Peyer's patch (tissue), 4 donors: ENCODE measurements at regions not wholly inside any gene's neighbourhood (a gene's known extent, or its start where the extent isn't known, plus 50 kb on each side); places are given as distances from the start of the nearest gene placed in this dataset.

Experiments
- DNase-seq, 3 donors: peaks; one replicate each; pipeline ENCODE4 v3.0.0-alpha.2; 2017 to 2019
- H3K27ac ChIP-seq, 4 donors: fragments of 200-600 bp; sonication (generic); one replicate each; pipeline ENCODE4 v1.5.1; 2016 to 2019
- H3K27me3 ChIP-seq, 2 donors: fragments of 200-600 bp; sonication (generic); one replicate each; pipeline ENCODE4 v1.5.1; 2019
- H3K36me3 ChIP-seq, 3 donors: fragments of 200-600 bp; sonication (generic); one replicate each; pipeline ENCODE4 v1.5.1; 2016 to 2019
- H3K4me1 ChIP-seq, 4 donors: fragments of 200-600 bp; sonication (generic); one replicate each; pipeline ENCODE4 v1.5.1; 2016 to 2019
- H3K4me3 ChIP-seq, 4 donors: fragments of 200-600 bp; sonication (generic); 1 replicate in 3 of 4; 2 replicates in 1 of 4; pipeline ENCODE4 v1.5.1; 2016 to 2019; ENCODE audit warnings: mild to moderate bottlenecking in 1 of 4
- H3K9me3 ChIP-seq, 4 donors: fragments of 200-600 bp; sonication (generic); one replicate each; pipeline ENCODE4 v1.5.1; 2016 to 2019; ENCODE audit warnings: mild to moderate bottlenecking in 1 of 4
- POLR2A ChIP-seq, 2 donors: fragments of 450-650 bp; IDR thresholded peaks; one replicate each; pipeline ENCODE4 v1.5.1; 2017; ENCODE audit warnings: antibody characterized with exemption in 2 of 2, mild to moderate bottlenecking in 2 of 2, moderate library complexity in 2 of 2
- TF ChIP-seq, protein P1 (sequence below), 6 experiments: fragments of 450-650 bp in 4 of 6; fragments of 200-600 bp in 2 of 6; sonication (generic) in 1 of 6; IDR thresholded peaks; one replicate each; pipeline ENCODE4 v1.5.1; 2017 to 2019; ENCODE audit warnings: antibody characterized with exemption in 6 of 6, mild to moderate bottlenecking in 3 of 6, moderate library complexity in 1 of 6

DNA sequence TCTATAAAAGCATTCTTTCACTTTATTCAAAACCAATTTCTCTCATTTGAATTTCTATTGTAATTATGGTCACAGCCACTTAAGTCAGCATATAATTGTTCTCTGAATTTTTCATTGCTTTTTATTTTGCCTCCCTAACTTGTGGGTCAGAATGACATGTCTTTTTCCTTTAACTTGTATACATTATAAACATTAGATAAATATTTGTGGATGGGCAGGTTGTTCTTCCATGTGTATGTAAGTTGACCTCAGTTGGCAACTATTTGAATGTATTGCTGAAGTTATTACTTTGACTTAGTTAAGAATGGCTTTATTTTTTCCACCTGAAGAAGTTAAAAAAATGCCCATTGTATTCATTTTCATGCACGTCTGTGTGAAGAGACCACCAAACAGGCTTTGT, 83.0 kb upstream of the MAP3K7 start:
- DNase-seq, result no peak
- Histone ChIP-seq H3K9me3 (no peaks in the 10 kb centered on the region), H3K4me3 (no peak overlapping the region), H3K4me1 (peaks cover 0 to 4% (median 0%) of the 10 kb centered on the region in 4 donors), H3K27ac (no peak overlapping the region), H3K36me3 (no peaks in the 10 kb centered on the region), H3K27me3 (no peaks in the 10 kb centered on the region)
- TF ChIP-seq, protein P1, sequence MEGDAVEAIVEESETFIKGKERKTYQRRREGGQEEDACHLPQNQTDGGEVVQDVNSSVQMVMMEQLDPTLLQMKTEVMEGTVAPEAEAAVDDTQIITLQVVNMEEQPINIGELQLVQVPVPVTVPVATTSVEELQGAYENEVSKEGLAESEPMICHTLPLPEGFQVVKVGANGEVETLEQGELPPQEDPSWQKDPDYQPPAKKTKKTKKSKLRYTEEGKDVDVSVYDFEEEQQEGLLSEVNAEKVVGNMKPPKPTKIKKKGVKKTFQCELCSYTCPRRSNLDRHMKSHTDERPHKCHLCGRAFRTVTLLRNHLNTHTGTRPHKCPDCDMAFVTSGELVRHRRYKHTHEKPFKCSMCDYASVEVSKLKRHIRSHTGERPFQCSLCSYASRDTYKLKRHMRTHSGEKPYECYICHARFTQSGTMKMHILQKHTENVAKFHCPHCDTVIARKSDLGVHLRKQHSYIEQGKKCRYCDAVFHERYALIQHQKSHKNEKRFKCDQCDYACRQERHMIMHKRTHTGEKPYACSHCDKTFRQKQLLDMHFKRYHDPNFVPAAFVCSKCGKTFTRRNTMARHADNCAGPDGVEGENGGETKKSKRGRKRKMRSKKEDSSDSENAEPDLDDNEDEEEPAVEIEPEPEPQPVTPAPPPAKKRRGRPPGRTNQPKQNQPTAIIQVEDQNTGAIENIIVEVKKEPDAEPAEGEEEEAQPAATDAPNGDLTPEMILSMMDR (IDR thresholded peaks at IDR 0.05), result no peak
- TF ChIP-seq POLR2A (IDR thresholded peaks at IDR 0.05), result no peak

DNA sequence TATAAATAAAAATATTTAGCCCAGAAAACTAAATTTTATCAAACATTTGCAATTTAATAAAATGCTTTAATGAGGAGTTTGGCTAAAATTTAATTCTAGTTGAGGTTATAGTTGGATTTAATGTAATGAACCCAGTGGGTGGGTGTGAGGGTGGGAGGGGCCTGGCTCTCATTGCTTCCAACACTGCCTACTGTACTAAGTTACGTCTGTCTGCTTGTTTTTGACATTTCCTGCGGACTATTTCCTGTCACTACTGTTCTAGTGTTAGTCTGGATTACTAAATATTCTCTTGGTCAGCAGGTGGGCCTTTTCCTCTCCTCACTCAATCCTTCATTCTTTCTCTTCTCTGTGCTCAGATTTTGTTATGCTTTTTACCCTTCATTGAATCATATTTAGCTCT, 82.5 kb upstream of the MAP3K7 start:
- DNase-seq, result no peak
- TF ChIP-seq, protein P1 (IDR thresholded peaks at IDR 0.05), result no peak
- Histone ChIP-seq H3K4me3 (no peak overlapping the region), H3K36me3 (no peaks in the 10 kb centered on the region), H3K27ac (no peak overlapping the region), H3K4me1 (peaks cover 0 to 4% (median 0%) of the 10 kb centered on the region in 4 donors), H3K27me3 (no peaks in the 10 kb centered on the region), H3K9me3 (no peaks in the 10 kb centered on the region)

DNA sequence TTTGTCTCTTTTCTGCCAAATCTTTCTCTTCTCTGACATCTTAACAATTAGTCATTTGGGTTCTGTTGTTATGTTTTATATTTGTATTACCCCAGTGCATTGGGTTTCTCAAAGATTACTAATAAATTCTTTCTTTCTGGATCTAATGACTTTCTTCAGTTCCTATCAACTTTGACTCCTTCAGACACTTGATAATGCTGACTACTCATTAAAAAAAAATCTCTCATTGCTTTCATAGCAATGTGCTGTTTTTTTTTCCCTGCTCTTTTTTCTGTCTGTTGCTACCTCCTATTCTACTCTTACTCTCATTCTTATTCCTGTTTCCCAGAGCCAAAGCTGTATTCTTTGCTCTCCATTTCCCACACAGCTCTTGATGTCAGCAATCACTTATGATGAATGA, 81.3 kb upstream of the MAP3K7 start:
- no peak for DNase-seq
- H3K27me3 ChIP-seq, result no peaks in the 10 kb centered on the region
- no peaks in the 10 kb centered on the region for H3K36me3 ChIP-seq
- no peak overlapping the region for H3K4me3 ChIP-seq
- peaks cover 0 to 1% (median 0%) of the 10 kb centered on the region in 4 donors for H3K9me3 ChIP-seq
- no peak overlapping the region for H3K27ac ChIP-seq
- TF ChIP-seq, protein P1 (IDR thresholded peaks at IDR 0.05), result no peak
- TF ChIP-seq POLR2A (IDR thresholded peaks at IDR 0.05), result no peak
- peaks cover 0 to 4% (median 0%) of the 10 kb centered on the region in 4 donors for H3K4me1 ChIP-seq

DNA sequence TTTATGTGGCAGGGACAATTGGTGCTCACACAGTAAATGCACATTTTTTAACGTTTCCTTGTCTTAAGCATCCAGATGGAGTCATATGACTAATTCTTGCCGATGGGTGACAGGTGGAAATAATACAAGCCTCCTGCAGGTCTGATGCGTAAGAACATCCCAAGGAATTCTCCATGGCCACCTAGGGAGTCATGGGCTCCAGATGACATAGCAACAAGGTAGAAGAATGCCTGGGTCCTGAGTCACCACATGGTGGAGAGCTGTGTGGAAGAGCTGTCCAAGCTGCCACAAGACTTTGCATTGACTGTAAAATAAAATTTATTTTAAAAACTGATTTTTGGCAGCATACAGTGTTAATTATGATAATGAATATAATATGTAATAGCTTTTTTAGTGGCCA, 77.0 kb upstream of the MAP3K7 start:
- Histone ChIP-seq H3K9me3 (peaks cover 0 to 5% (median 0%) of the 10 kb centered on the region in 4 donors), H3K4me1 (peaks cover 0 to 4% (median 0%) of the 10 kb centered on the region in 4 donors), H3K4me3 (no peak overlapping the region), H3K27me3 (no peaks in the 10 kb centered on the region), H3K27ac (no peak overlapping the region), H3K36me3 (no peaks in the 10 kb centered on the region)
- TF ChIP-seq, protein P1 (IDR thresholded peaks at IDR 0.05), result no peak
- no peak for TF ChIP-seq POLR2A (IDR thresholded peaks at IDR 0.05)
- DNase-seq, result no peak

DNA sequence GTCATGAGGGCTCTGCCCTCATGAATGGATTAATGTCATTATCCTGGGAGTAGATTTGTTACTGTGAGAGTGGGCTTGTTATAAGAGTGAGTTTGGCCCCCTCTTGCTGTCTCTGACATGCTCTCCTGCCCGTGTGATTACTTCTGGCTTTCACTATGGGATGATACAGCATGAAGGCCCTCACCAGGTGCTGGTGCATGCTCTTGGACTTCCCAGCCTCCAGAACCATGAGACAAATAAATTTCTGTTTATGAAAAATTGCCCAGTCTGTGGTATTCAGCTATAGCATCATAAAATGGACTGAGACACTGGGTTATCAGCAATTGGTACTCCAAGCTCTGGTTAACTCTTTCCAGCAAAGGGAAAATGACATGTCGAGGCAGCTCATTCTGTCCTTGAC, 76.2 kb upstream of the MAP3K7 start:
- Histone ChIP-seq H3K36me3 (no peaks in the 10 kb centered on the region), H3K27ac (no peak overlapping the region), H3K27me3 (no peaks in the 10 kb centered on the region), H3K4me3 (no peak overlapping the region), H3K9me3 (peaks cover 0 to 5% (median 0%) of the 10 kb centered on the region in 4 donors), H3K4me1 (peaks cover 0 to 4% (median 0%) of the 10 kb centered on the region in 4 donors)
- no peak for DNase-seq
- TF ChIP-seq POLR2A (IDR thresholded peaks at IDR 0.05), result no peak
- TF ChIP-seq, protein P1 (IDR thresholded peaks at IDR 0.05), result no peak

DNA sequence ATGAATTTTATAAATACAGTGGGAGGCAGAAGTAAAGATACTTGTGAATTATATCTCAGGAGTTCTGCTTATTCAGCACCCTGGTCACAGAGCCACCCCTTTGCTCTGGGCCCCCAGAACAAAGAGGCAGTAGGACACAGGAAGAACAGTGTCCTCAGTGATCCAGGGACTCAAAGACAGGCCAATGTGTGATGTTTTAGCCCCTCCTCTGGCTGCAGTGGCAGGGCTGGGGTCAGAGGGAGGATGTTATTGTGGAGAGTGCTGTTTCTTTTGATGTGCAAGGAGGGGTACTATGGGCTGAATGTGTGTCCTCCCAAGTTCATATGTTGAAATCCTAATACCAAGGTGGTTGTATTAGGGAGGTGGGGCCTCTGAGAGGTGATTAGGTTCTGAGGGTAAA, 74.1 kb upstream of the MAP3K7 start:
- Histone ChIP-seq H3K27me3 (no peaks in the 10 kb centered on the region), H3K36me3 (no peaks in the 10 kb centered on the region), H3K27ac (no peak overlapping the region), H3K4me1 (no peaks in the 10 kb centered on the region), H3K9me3 (peaks cover 0 to 5% (median 0%) of the 10 kb centered on the region in 4 donors), H3K4me3 (no peak overlapping the region)
- DNase-seq, result no peak
- TF ChIP-seq, protein P1 (IDR thresholded peaks at IDR 0.05), result no peak
- TF ChIP-seq POLR2A (IDR thresholded peaks at IDR 0.05), result no peak
